Naive thymus-derived CD4-positive, alpha-beta T cell (primary cell): ENCODE measurements at regions not wholly inside any gene's neighbourhood (a gene's known extent, or its start where the extent isn't known, plus 50 kb on each side); places are given as distances from the start of the nearest gene placed in this dataset.

Experiments used
- ATAC-seq: fragments of 150-1000 bp; cut with Tn5 transposase; 2 replicates; pipeline ENCODE4 v1.10.0; 2021; ENCODE audit warnings: mild to moderate bottlenecking, moderate library complexity
- CTCF ChIA-PET: fragments of 350-600 bp; sonication (Branson Sonifier 250); formaldehyde crosslinking; loops from one replicate; lab custom pipeline; 2021; ENCODE audit warnings: antibody characterized with exemption; lab: Charles Lee
- POLR2A ChIA-PET: fragments of 350-600 bp; sonication (Branson Sonifier 250); formaldehyde crosslinking; loops from one replicate; lab custom pipeline; 2021; ENCODE audit warnings: antibody characterized with exemption, inconsistent platforms; lab: Charles Lee
- DNase-seq, 9 donors: peaks; one replicate each; pipeline versions ENCODE4 v3.0.0 to v3.0.0-alpha.2; 2020 to 2022; ENCODE audit warnings: mixed read lengths in 1 of 9
- H3K27ac ChIP-seq: one replicate; pipeline ENCODE4 v1.7.0; 2013; ENCODE audit warnings: mild to moderate bottlenecking, low read depth, low read length, moderate library complexity
- H3K27me3 ChIP-seq, 2 donors: one replicate each; pipeline ENCODE4 v1.7.0; 2013; ENCODE audit warnings: low read length in 2 of 2, mild to moderate bottlenecking in 2 of 2, moderate library complexity in 2 of 2; ENCODE audit not compliant: control insufficient read depth in 2 of 2, insufficient read depth in 2 of 2
- H3K36me3 ChIP-seq, 3 experiments: 1 replicate in 2 of 3; 2 replicates in 1 of 3; pipeline ENCODE4 v1.7.0; 2013; ENCODE audit warnings: low read length in 3 of 3, mild to moderate bottlenecking in 3 of 3, moderate library complexity in 1 of 3; ENCODE audit not compliant: insufficient read depth in 3 of 3, control insufficient read depth in 2 of 3
- H3K4me1 ChIP-seq, 2 donors: one replicate each; pipeline ENCODE4 v1.7.0; 2013; ENCODE audit warnings: low read length in 2 of 2, mild to moderate bottlenecking in 2 of 2, moderate library complexity in 1 of 2; ENCODE audit not compliant: control insufficient read depth in 2 of 2, insufficient read depth in 2 of 2
- H3K4me3 ChIP-seq: 2 replicates; pipeline ENCODE4 v1.7.0; 2013; ENCODE audit warnings: mild to moderate bottlenecking, low read length
- H3K9me3 ChIP-seq, 3 experiments: 1 replicate in 2 of 3; 2 replicates in 1 of 3; pipeline ENCODE4 v1.7.0; 2013; ENCODE audit warnings: low read length in 3 of 3; ENCODE audit not compliant: control insufficient read depth in 2 of 3
- H3K27ac Mint-ChIP-seq, 9 donors: one replicate each; pipeline ENCODE4 v1.8.0; 2020 to 2022; ENCODE audit warnings: mixed read lengths in 9 of 9, mild to moderate bottlenecking in 8 of 9, moderate library complexity in 5 of 9, inconsistent platforms in 2 of 9
- H3K27me3 Mint-ChIP-seq, 5 donors: one replicate each; pipeline ENCODE4 v1.8.0; 2021 to 2022; ENCODE audit warnings: mixed read lengths in 5 of 5, mild to moderate bottlenecking in 1 of 5
- H3K36me3 Mint-ChIP-seq, 5 donors: one replicate each; pipeline ENCODE4 v1.8.0; 2020 to 2022; ENCODE audit warnings: mixed read lengths in 5 of 5, mild to moderate bottlenecking in 3 of 5, inconsistent platforms in 1 of 5
- H3K4me1 Mint-ChIP-seq, 7 donors: one replicate each; pipeline ENCODE4 v1.8.0; 2020 to 2022; ENCODE audit warnings: mixed read lengths in 7 of 7, mild to moderate bottlenecking in 3 of 7, inconsistent platforms in 1 of 7
- H3K4me3 Mint-ChIP-seq, 10 donors: one replicate each; pipeline ENCODE4 v1.8.0; 2020 to 2022; ENCODE audit warnings: mild to moderate bottlenecking in 10 of 10, mixed read lengths in 10 of 10, moderate library complexity in 6 of 10, inconsistent platforms in 2 of 10
- H3K9me3 Mint-ChIP-seq, 11 donors: one replicate each; pipeline ENCODE4 v1.8.0; 2020 to 2022; ENCODE audit warnings: mixed read lengths in 11 of 11, mild to moderate bottlenecking in 4 of 11, inconsistent platforms in 1 of 11, moderate library complexity in 1 of 11
- intact Hi-C, 2 donors: fragments of 100-400 bp; cut with micrococcal nuclease; formaldehyde crosslinking; loops; one replicate each; pipeline ENCODE4 v1.15.1; 2023

GRCh38 chr20:54272901-54273488, 65.1 kb downstream of the PFDN4 start:
- intact Hi-C loops: no loop called here
- Mint-ChIP-seq H3K4me1 (no peaks in the 10 kb centered on the region), H3K27ac (no peak overlapping the region), H3K36me3 (no peaks in the 10 kb centered on the region), H3K9me3 (peaks cover 0 to 2% (median 0%) of the 10 kb centered on the region in 11 donors), H3K4me3 (no peak overlapping the region), H3K27me3 (peaks cover 0 to 18% (median 10%) of the 10 kb centered on the region in 5 donors)
- H3K4me3 ChIP-seq: no peak overlapping the region
- H3K4me1 ChIP-seq: no peaks in the 10 kb centered on the region
- no peaks in the 10 kb centered on the region for H3K27me3 ChIP-seq
- no peak for DNase-seq
- ATAC-seq: no peak
- no peaks in the 10 kb centered on the region for H3K9me3 ChIP-seq
- ChIA-PET CTCF (no interaction called here), POLR2A (no interaction called here)
- no peak overlapping the region for H3K27ac ChIP-seq
- H3K36me3 ChIP-seq: no peaks in the 10 kb centered on the region

GRCh38 chr20:54275359-54276111, 67.6 kb downstream of the PFDN4 start:
- Histone ChIP-seq H3K4me3 (no peak overlapping the region), H3K27ac (no peak overlapping the region), H3K36me3 (no peaks in the 10 kb centered on the region), H3K4me1 (no peaks in the 10 kb centered on the region), H3K27me3 (no peaks in the 10 kb centered on the region), H3K9me3 (no peaks in the 10 kb centered on the region)
- ATAC-seq (no peak), DNase-seq (no peak)
- Mint-ChIP-seq H3K27me3 (peaks cover 0 to 14% (median 9%) of the 10 kb centered on the region in 5 donors), H3K9me3 (peaks cover 0 to 3% (median 0%) of the 10 kb centered on the region in 11 donors), H3K4me3 (no peak overlapping the region), H3K4me1 (no peaks in the 10 kb centered on the region), H3K27ac (no peak overlapping the region), H3K36me3 (no peaks in the 10 kb centered on the region)
- intact Hi-C loops: no loop called here
- ChIA-PET CTCF (no interaction called here), POLR2A (no interaction called here)

- Histone ChIP-seq H3K27ac (no peak overlapping the region), H3K27me3 (no peaks in the 10 kb centered on the region), H3K4me3 (no peak overlapping the region), H3K9me3 (no peaks in the 10 kb centered on the region), H3K4me1 (no peaks in the 10 kb centered on the region), H3K36me3 (no peaks in the 10 kb centered on the region)
- POLR2A ChIA-PET: no interaction called here
- H3K27ac Mint-ChIP-seq: no peak overlapping the region
- CTCF ChIA-PET: no interaction called here
- DNase-seq (no peak), ATAC-seq (no peak)
- peaks cover 0 to 3% (median 0%) of the 10 kb centered on the region in 11 donors for H3K9me3 Mint-ChIP-seq
- H3K4me3 Mint-ChIP-seq: no peak overlapping the region
- H3K27me3 Mint-ChIP-seq: peaks cover 0 to 10% (median 7%) of the 10 kb centered on the region in 5 donors
- H3K4me1 Mint-ChIP-seq: no peaks in the 10 kb centered on the region
- no peaks in the 10 kb centered on the region for H3K36me3 Mint-ChIP-seq
- intact Hi-C loops: no loop called here
Observed at GRCh38 chr20:54276577-54277169, 68.8 kb downstream of the PFDN4 start.

GRCh38 chr20:54278262-54278661, 70.4 kb downstream of the PFDN4 start:
- no peaks in the 10 kb centered on the region for H3K4me1 ChIP-seq
- intact Hi-C loops: no loop called here
- CTCF ChIA-PET: no interaction called here
- POLR2A ChIA-PET: no interaction called here
- DNase-seq: no peak
- no peaks in the 10 kb centered on the region for H3K36me3 ChIP-seq
- Mint-ChIP-seq H3K4me1 (no peaks in the 10 kb centered on the region), H3K27ac (no peak overlapping the region), H3K36me3 (no peaks in the 10 kb centered on the region), H3K27me3 (peaks cover 0 to 4% (median 0%) of the 10 kb centered on the region in 5 donors), H3K4me3 (no peak overlapping the region), H3K9me3 (peaks cover 0 to 3% (median 0%) of the 10 kb centered on the region in 11 donors)
- no peaks in the 10 kb centered on the region for H3K9me3 ChIP-seq
- no peak overlapping the region for H3K4me3 ChIP-seq
- no peak for ATAC-seq
- H3K27me3 ChIP-seq: no peaks in the 10 kb centered on the region
- H3K27ac ChIP-seq: no peak overlapping the region

GRCh38 chr20:54282625-54283024, 74.7 kb downstream of the PFDN4 start:
- H3K4me1 Mint-ChIP-seq: peaks cover 0 to 10% (median 0%) of the 10 kb centered on the region in 7 donors
- intact Hi-C loops: no loop called here
- Histone ChIP-seq H3K9me3 (no peaks in the 10 kb centered on the region), H3K27ac (no peak overlapping the region), H3K36me3 (no peaks in the 10 kb centered on the region), H3K4me1 (no peaks in the 10 kb centered on the region), H3K4me3 (no peak overlapping the region), H3K27me3 (no peaks in the 10 kb centered on the region)
- ATAC-seq (no peak), DNase-seq (no peak)
- ChIA-PET CTCF (no interaction called here), POLR2A (no interaction called here)
- H3K27ac Mint-ChIP-seq: no peak overlapping the region
- no peaks in the 10 kb centered on the region for H3K36me3 Mint-ChIP-seq
- H3K27me3 Mint-ChIP-seq: no peaks in the 10 kb centered on the region
- H3K4me3 Mint-ChIP-seq: no peak overlapping the region
- peaks cover 0 to 7% (median 0%) of the 10 kb centered on the region in 11 donors for H3K9me3 Mint-ChIP-seq

GRCh38 chr20:54283253-54283652, 75.4 kb downstream of the PFDN4 start:
- no peak overlapping the region for H3K27ac Mint-ChIP-seq
- DNase-seq (no peak), ATAC-seq (no peak)
- intact Hi-C loops: no loop called here
- H3K27me3 Mint-ChIP-seq: no peaks in the 10 kb centered on the region
- ChIA-PET POLR2A (no interaction called here), CTCF (no interaction called here)
- no peak overlapping the region for H3K4me3 Mint-ChIP-seq
- H3K36me3 Mint-ChIP-seq: no peaks in the 10 kb centered on the region
- peaks cover 0 to 10% (median 0%) of the 10 kb centered on the region in 7 donors for H3K4me1 Mint-ChIP-seq
- H3K4me1 ChIP-seq: no peaks in the 10 kb centered on the region
- no peak overlapping the region for H3K27ac ChIP-seq
- no peak overlapping the region for H3K4me3 ChIP-seq
- H3K36me3 ChIP-seq: no peaks in the 10 kb centered on the region
- H3K9me3 ChIP-seq: no peaks in the 10 kb centered on the region
- H3K27me3 ChIP-seq: no peaks in the 10 kb centered on the region
- H3K9me3 Mint-ChIP-seq: peaks cover 0 to 7% (median 0%) of the 10 kb centered on the region in 11 donors
